CD4-positive, alpha-beta memory T cell (primary cell): ENCODE measurements at regions not wholly inside any gene's neighbourhood (a gene's known extent, or its start where the extent isn't known, plus 50 kb on each side); places are given as distances from the start of the nearest gene placed in this dataset.
A peak's percentile ranks its signal among the peaks of the same experiment; 100 is the strongest.

ENCODE experiments used
- CTCF ChIA-PET: fragments of 350-600 bp; sonication (Branson Sonifier 250); formaldehyde crosslinking; loops from one replicate; lab custom pipeline; 2021; ENCODE audit warnings: inconsistent platforms; ENCODE audit not compliant: partially characterized antibody; lab: Charles Lee
- POLR2A ChIA-PET: fragments of 350-600 bp; sonication (Branson Sonifier 250); formaldehyde crosslinking; loops from one replicate; lab custom pipeline; 2021; ENCODE audit not compliant: partially characterized antibody; lab: Charles Lee
- DNase-seq, 5 donors: peaks; one replicate each; pipeline versions ENCODE4 v3.0.0 to v3.0.0-alpha.2; 2020 to 2022; ENCODE audit warnings: mixed read lengths in 1 of 5
- H3K27ac ChIP-seq: one replicate; pipeline ENCODE4 v1.7.0; 2013; ENCODE audit warnings: low read depth, low read length
- H3K27me3 ChIP-seq: 2 replicates; pipeline ENCODE4 v1.7.0; 2013; ENCODE audit warnings: mild to moderate bottlenecking, low read length, moderate library complexity; ENCODE audit not compliant: insufficient read depth
- H3K36me3 ChIP-seq: 2 replicates; pipeline ENCODE4 v1.7.0; 2013; ENCODE audit warnings: mild to moderate bottlenecking, low read length, moderate library complexity; ENCODE audit not compliant: insufficient read depth
- H3K4me1 ChIP-seq: 2 replicates; pipeline ENCODE4 v1.7.0; 2013; ENCODE audit warnings: mild to moderate bottlenecking, low read length, moderate library complexity; ENCODE audit not compliant: insufficient read depth
- H3K4me3 ChIP-seq, 2 donors: one replicate each; pipeline ENCODE4 v1.7.0; 2013; ENCODE audit warnings: low read length in 2 of 2, mild to moderate bottlenecking in 1 of 2
- H3K9me3 ChIP-seq, 2 donors: one replicate each; pipeline ENCODE4 v1.7.0; 2013; ENCODE audit warnings: low read length in 2 of 2, control low read depth in 1 of 2; ENCODE audit not compliant: control insufficient read depth in 1 of 2
- H3K27ac Mint-ChIP-seq, 7 donors: one replicate each; pipeline ENCODE4 v1.8.0; 2020 to 2021; ENCODE audit warnings: mixed read lengths in 7 of 7, mild to moderate bottlenecking in 6 of 7, inconsistent platforms in 3 of 7, moderate library complexity in 3 of 7
- H3K27me3 Mint-ChIP-seq, 2 donors: one replicate each; pipeline ENCODE4 v1.8.0; 2020 to 2021; ENCODE audit warnings: mixed read lengths in 2 of 2
- H3K36me3 Mint-ChIP-seq, 2 donors: one replicate each; pipeline ENCODE4 v1.8.0; 2020 to 2021; ENCODE audit warnings: mixed read lengths in 2 of 2, inconsistent platforms in 1 of 2, mild to moderate bottlenecking in 1 of 2
- H3K4me1 Mint-ChIP-seq, 4 donors: one replicate each; pipeline ENCODE4 v1.8.0; 2020 to 2021; ENCODE audit warnings: mixed read lengths in 4 of 4, mild to moderate bottlenecking in 1 of 4
- H3K4me3 Mint-ChIP-seq, 8 donors: one replicate each; pipeline ENCODE4 v1.8.0; 2020 to 2021; ENCODE audit warnings: mixed read lengths in 8 of 8, mild to moderate bottlenecking in 7 of 8, moderate library complexity in 6 of 8, inconsistent platforms in 3 of 8
- H3K9me3 Mint-ChIP-seq, 8 donors: one replicate each; pipeline ENCODE4 v1.8.0; 2020 to 2021; ENCODE audit warnings: mixed read lengths in 8 of 8, mild to moderate bottlenecking in 5 of 8, inconsistent platforms in 3 of 8, moderate library complexity in 1 of 8
- intact Hi-C: fragments of 100-400 bp; cut with micrococcal nuclease; formaldehyde crosslinking; loops from one replicate; pipeline ENCODE4 v1.15.1; 2023

DNA sequence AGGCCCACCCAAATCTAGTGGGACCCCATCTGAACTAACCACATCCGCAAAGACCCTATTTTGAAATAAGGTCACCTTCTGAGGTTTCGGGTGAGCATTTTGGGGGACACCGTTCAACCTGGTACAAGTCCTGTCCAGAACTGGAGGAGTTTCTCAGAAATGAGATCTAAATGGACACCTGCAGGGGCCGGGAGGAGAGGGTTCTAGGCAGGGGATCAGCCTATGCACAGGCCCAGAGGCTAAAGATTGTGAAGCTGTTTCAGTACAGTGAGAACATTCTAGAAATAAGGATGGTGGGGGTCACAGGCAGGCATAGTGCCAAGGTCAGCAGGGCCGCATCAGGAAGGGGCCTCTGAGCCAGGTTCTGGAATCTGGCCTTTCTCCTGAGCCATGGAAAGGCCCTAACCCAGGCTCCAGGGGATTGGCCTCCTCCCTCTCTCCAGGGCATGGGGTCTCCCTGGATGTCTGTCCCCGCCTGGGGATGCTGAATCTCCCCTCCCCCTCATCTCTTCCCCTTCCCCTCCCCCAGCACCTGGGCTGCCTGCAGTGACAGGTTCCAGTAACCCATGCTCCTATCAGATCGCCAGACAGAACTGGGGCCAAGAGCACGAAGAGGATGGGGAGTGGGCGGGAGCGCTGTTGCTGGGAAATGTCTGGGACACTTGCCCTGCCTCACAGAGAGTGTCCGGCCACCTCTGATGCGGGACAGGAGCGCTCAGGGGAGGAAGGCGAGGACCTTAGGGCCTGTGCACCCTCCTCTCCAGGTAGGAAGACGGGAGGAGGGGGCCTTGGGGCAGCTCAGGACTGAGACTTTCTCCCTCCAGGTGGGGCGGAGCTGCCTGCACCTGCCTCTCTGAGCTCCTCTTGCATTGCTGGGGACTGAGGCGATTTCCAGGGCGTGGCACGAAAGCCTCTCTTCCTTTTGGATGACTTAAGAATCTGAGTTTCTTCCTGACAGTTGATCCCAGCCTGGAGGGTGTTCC lies 321.4 kb upstream of the TNRC6C start:
- H3K27me3 ChIP-seq = no peaks in the 10 kb centered on the region
- no peaks in the 10 kb centered on the region for H3K36me3 Mint-ChIP-seq
- H3K4me1 ChIP-seq = no peaks in the 10 kb centered on the region
- ChIA-PET POLR2A (no interaction called here), CTCF (no interaction called here)
- no peaks in the 10 kb centered on the region for H3K9me3 ChIP-seq
- no peak overlapping the region for H3K4me3 Mint-ChIP-seq
- DNase-seq = no peak
- no peak overlapping the region for H3K27ac Mint-ChIP-seq
- H3K27ac ChIP-seq = no peak overlapping the region
- H3K4me3 ChIP-seq = no peak overlapping the region
- H3K9me3 Mint-ChIP-seq = no peaks in the 10 kb centered on the region
- peaks cover 0 to 4% (median 0%) of the 10 kb centered on the region in 4 donors for H3K4me1 Mint-ChIP-seq
- intact Hi-C loops = no loop called here
- peaks cover 0 to 5% of the 10 kb centered on the region in 2 donors for H3K27me3 Mint-ChIP-seq
- H3K36me3 ChIP-seq = no peaks in the 10 kb centered on the region

GRCh38 chr17:77637818-77638575 lies 320.5 kb upstream of the TNRC6C start:
- Histone ChIP-seq H3K4me3 (no peak overlapping the region), H3K27ac (no peak overlapping the region), H3K9me3 (no peaks in the 10 kb centered on the region), H3K36me3 (no peaks in the 10 kb centered on the region), H3K4me1 (no peaks in the 10 kb centered on the region), H3K27me3 (no peaks in the 10 kb centered on the region)
- POLR2A ChIA-PET = no interaction called here
- CTCF ChIA-PET = no interaction called here
- no peaks in the 10 kb centered on the region for H3K36me3 Mint-ChIP-seq
- intact Hi-C loops = no loop called here
- H3K4me1 Mint-ChIP-seq = peaks cover 0 to 4% (median 0%) of the 10 kb centered on the region in 4 donors
- DNase-seq = no peak
- H3K27me3 Mint-ChIP-seq = peaks cover 0 to 5% of the 10 kb centered on the region in 2 donors
- no peaks in the 10 kb centered on the region for H3K9me3 Mint-ChIP-seq
- no peak overlapping the region for H3K27ac Mint-ChIP-seq
- no peak overlapping the region for H3K4me3 Mint-ChIP-seq

DNA sequence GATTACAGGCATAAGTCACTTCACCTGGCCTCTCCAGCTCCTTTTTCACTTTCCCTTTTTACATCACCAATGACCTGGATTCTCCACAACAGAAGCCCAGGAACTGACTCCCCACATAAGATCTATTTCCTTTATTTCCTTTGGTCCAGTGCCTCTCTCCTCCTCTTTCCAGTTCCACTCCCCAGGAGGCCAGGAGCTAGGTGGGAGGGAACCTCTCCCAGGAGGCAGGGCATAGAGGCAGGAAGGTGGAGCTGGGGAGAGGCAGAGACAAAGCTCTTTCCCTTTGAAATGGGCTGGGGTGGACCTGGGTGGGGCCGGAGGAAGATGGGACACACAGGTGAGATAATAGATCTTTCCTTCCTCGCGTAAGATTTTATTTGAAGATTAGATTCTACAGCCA lies 318.3 kb upstream of the TNRC6C start:
- H3K9me3 Mint-ChIP-seq = no peaks in the 10 kb centered on the region
- H3K27ac Mint-ChIP-seq = no peak overlapping the region
- Histone ChIP-seq H3K27me3 (no peaks in the 10 kb centered on the region), H3K4me1 (peaks cover 9% of the 10 kb centered on the region), H3K36me3 (no peaks in the 10 kb centered on the region), H3K9me3 (no peaks in the 10 kb centered on the region), H3K4me3 (no peak overlapping the region), H3K27ac (no peak overlapping the region)
- ChIA-PET CTCF (no interaction called here), POLR2A (no interaction called here)
- no peak overlapping the region for H3K4me3 Mint-ChIP-seq
- H3K36me3 Mint-ChIP-seq = no peaks in the 10 kb centered on the region
- peaks cover 2 to 12% (median 6%) of the 10 kb centered on the region in 4 donors for H3K4me1 Mint-ChIP-seq
- peaks cover 0 to 2% of the 10 kb centered on the region in 2 donors for H3K27me3 Mint-ChIP-seq
- DNase-seq = no peak
- intact Hi-C loops = loop anchor here (10.0 kb wide), 1 partner anchor 55 kb away; no protein-coding TSS in a partner anchor

DNA sequence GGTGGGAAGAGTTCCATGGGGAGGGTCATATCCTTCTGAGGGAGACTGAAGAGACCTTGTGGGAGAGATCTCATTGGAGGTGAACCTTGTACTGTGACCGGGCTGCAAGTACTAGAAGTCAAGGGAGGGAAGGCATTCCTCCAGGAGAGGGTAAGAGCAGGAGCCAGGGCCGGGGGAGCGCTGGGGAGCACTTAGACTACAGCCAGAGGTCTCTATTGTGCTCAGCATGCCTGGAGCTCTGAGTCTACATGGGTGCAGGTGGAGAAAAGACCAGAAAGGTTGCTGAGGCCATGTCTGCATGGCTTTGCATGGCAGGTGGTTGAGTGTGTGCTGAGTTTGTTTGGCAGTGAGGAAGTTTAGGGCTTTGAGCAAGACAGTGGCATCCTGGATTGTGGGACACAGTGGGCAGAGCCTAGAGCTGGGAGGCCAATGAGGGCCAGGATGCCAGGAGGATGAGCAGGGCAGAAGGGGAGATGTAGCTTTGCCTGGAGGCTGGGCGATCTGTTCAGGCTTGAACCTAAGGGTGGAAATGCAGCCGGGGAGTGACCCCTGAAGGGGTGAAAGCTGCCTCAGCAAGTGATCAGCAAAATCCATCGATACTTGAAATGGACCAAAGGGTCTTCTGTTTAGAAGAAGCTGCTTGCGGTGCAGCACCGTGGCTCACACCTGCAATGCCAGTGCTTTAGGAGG lies 317.4 kb upstream of the TNRC6C start:
- Mint-ChIP-seq H3K27me3 (peaks cover 0 to 2% of the 10 kb centered on the region in 2 donors), H3K36me3 (no peaks in the 10 kb centered on the region), H3K4me3 (no peak overlapping the region), H3K9me3 (peaks cover 0 to 2% (median 0%) of the 10 kb centered on the region in 8 donors), H3K27ac (peak overlapping the region in 1 of 7 donors; percentile 24), H3K4me1 (peaks cover 8 to 20% (median 14%) of the 10 kb centered on the region in 4 donors)
- intact Hi-C loops = loop anchor here (10.0 kb wide), 1 partner anchor 54 kb away; no protein-coding TSS in a partner anchor
- Histone ChIP-seq H3K27me3 (no peaks in the 10 kb centered on the region), H3K36me3 (no peaks in the 10 kb centered on the region), H3K9me3 (no peaks in the 10 kb centered on the region), H3K4me3 (no peak overlapping the region), H3K4me1 (peaks cover 17% of the 10 kb centered on the region), H3K27ac (no peak overlapping the region)
- CTCF ChIA-PET = no interaction called here
- no peak for DNase-seq
- POLR2A ChIA-PET = interaction anchor here (1.1 kb wide), 2 partner anchors 26 to 317 kb away, joined by 4 read pairs; partner anchors contain the start of gene TNRC6C

DNA sequence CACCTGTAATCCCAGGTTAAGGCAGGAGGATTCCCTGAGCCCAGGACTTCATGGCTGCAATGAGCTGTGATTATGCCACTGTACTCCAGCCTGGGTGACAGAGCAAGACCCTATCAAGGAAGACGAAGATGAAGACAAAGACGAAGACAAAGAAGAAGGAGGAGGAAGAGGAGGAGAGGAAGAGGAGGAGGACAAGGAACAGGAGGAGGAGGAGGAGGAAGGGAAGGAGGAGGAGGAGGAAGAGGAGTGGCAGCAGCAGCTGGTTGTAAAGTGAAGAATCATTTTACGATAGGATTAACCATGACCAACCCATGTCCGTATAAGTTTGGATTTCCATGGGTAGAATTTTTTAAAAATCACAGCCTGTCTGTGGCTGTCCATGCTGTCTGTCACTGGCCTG lies 316.8 kb upstream of the TNRC6C start:
- no peak for DNase-seq
- no peak overlapping the region for H3K4me3 Mint-ChIP-seq
- intact Hi-C loops = loop anchor here (10.0 kb wide), 1 partner anchor 53 kb away; no protein-coding TSS in a partner anchor
- no peaks in the 10 kb centered on the region for H3K36me3 ChIP-seq
- no peak overlapping the region for H3K27ac Mint-ChIP-seq
- peaks cover 20% of the 10 kb centered on the region for H3K4me1 ChIP-seq
- H3K4me1 Mint-ChIP-seq = peaks cover 9 to 24% (median 17%) of the 10 kb centered on the region in 4 donors
- H3K9me3 Mint-ChIP-seq = peaks cover 0 to 2% (median 0%) of the 10 kb centered on the region in 8 donors
- no peak overlapping the region for H3K27ac ChIP-seq
- CTCF ChIA-PET = no interaction called here
- H3K27me3 Mint-ChIP-seq = peaks cover 0 to 2% of the 10 kb centered on the region in 2 donors
- no peaks in the 10 kb centered on the region for H3K9me3 ChIP-seq
- no peaks in the 10 kb centered on the region for H3K36me3 Mint-ChIP-seq
- POLR2A ChIA-PET = interaction anchor here (1.1 kb wide), 2 partner anchors 25 to 317 kb away, joined by 4 read pairs; partner anchors contain the start of gene TNRC6C
- H3K4me3 ChIP-seq = no peak overlapping the region
- H3K27me3 ChIP-seq = no peaks in the 10 kb centered on the region

- peaks cover 20% of the 10 kb centered on the region for H3K4me1 ChIP-seq
- H3K27ac ChIP-seq = peak overlapping the region; percentile 8
- H3K27ac Mint-ChIP-seq = peak overlapping the region in 4 of 7 donors; percentile 59 to 86 (median 71)
- peaks cover 0 to 3% (median 0%) of the 10 kb centered on the region in 8 donors for H3K9me3 Mint-ChIP-seq
- H3K4me1 Mint-ChIP-seq = peaks cover 9 to 26% (median 21%) of the 10 kb centered on the region in 4 donors
- H3K27me3 Mint-ChIP-seq = no peaks in the 10 kb centered on the region
- intact Hi-C loops = loop anchor here (1.0 to 10.0 kb wide), 5 partner anchors 22 to 370 kb away; partner anchors contain the start of gene TNRC6C
- no peak for DNase-seq
- ChIA-PET POLR2A (interaction anchor here (0.5 to 3.2 kb wide), 12 partner anchors 9 to 377 kb away, joined by 3 to 33 read pairs (median 4); partner anchors contain the start of gene TNRC6C), CTCF (interaction anchor here (1.0 to 2.3 kb wide), 12 partner anchors 20 to 891 kb away, joined by 3 to 17 read pairs (median 4); partner anchors contain the start of gene TNRC6C)
- H3K4me3 ChIP-seq = peak overlapping the region; percentile 55 to 57
- no peaks in the 10 kb centered on the region for H3K36me3 ChIP-seq
- no peaks in the 10 kb centered on the region for H3K36me3 Mint-ChIP-seq
- no peaks in the 10 kb centered on the region for H3K27me3 ChIP-seq
- H3K9me3 ChIP-seq = no peaks in the 10 kb centered on the region
- H3K4me3 Mint-ChIP-seq = peak overlapping the region in 7 of 8 donors; percentile 46 to 95 (median 87)
Observed at GRCh38 chr17:77644181-77645071, 314.1 kb upstream of the TNRC6C start.
